MCF 10A (cell line): ENCODE measurements at regions not wholly inside any gene's neighbourhood (a gene's known extent, or its start where the extent isn't known, plus 50 kb on each side); places are given as distances from the start of the nearest gene placed in this dataset.

ENCODE experiments used
- BruUV-seq: library from RNA; stranded (reverse); fragments of 400-500 nt; replicated peaks from 2 replicates; lab custom pipeline; 2021; lab: Mats Ljungman, UMichigan
- CTCF ChIA-PET: fragments of 300-600 bp; sonication (Branson Sonifier 250); formaldehyde crosslinking; extraction: SDS; loops from one replicate; lab custom pipeline; 2021; ENCODE audit warnings: antibody characterized with exemption, inconsistent platforms; lab: Yijun Ruan, JAX
- POLR2A ChIA-PET: fragments of 300-600, 350-650 bp; sonication (Branson Sonifier 250); formaldehyde crosslinking; extraction: SDS; loops from one replicate; lab custom pipeline; 2020; ENCODE audit warnings: antibody characterized with exemption, inconsistent platforms; lab: Yijun Ruan, JAX
- DNase-seq: peaks from one replicate; pipeline ENCODE4 v3.0.0-alpha.2; 2018; ENCODE audit not compliant: unreplicated experiment
- H3K27ac Mint-ChIP-seq: one replicate; pipeline ENCODE4 v1.8.0; 2022; ENCODE audit warnings: mild to moderate bottlenecking, low read depth, mixed read lengths; ENCODE audit not compliant: unreplicated experiment
- H3K27me3 Mint-ChIP-seq: one replicate; pipeline ENCODE4 v1.8.0; 2022; ENCODE audit warnings: mixed read lengths; ENCODE audit not compliant: insufficient read depth, unreplicated experiment
- H3K36me3 Mint-ChIP-seq: one replicate; pipeline ENCODE4 v1.8.0; 2022; ENCODE audit warnings: mild to moderate bottlenecking, moderate library complexity, mixed read lengths; ENCODE audit not compliant: insufficient read depth, unreplicated experiment
- H3K4me1 Mint-ChIP-seq: one replicate; pipeline ENCODE4 v1.8.0; 2022; ENCODE audit warnings: mixed read lengths; ENCODE audit not compliant: insufficient read depth, unreplicated experiment
- H3K4me3 Mint-ChIP-seq: one replicate; pipeline ENCODE4 v1.8.0; 2022; ENCODE audit warnings: mild to moderate bottlenecking, moderate library complexity, mixed read lengths; ENCODE audit not compliant: unreplicated experiment
- H3K9me3 Mint-ChIP-seq: one replicate; pipeline ENCODE4 v1.8.0; 2022; ENCODE audit warnings: mixed read lengths; ENCODE audit not compliant: unreplicated experiment
- CTCF ChIP-seq: fragments of 200-600 bp; IDR thresholded peaks from one replicate; pipeline ENCODE4 v1.8.0; 2022; ENCODE audit warnings: antibody characterized with exemption, mild to moderate bottlenecking; ENCODE audit not compliant: unreplicated experiment
- intact Hi-C: fragments of 100-400 bp; cut with micrococcal nuclease; formaldehyde crosslinking; loops from 2 replicates; pipeline ENCODE4 v1.14.1; 2022

DNA sequence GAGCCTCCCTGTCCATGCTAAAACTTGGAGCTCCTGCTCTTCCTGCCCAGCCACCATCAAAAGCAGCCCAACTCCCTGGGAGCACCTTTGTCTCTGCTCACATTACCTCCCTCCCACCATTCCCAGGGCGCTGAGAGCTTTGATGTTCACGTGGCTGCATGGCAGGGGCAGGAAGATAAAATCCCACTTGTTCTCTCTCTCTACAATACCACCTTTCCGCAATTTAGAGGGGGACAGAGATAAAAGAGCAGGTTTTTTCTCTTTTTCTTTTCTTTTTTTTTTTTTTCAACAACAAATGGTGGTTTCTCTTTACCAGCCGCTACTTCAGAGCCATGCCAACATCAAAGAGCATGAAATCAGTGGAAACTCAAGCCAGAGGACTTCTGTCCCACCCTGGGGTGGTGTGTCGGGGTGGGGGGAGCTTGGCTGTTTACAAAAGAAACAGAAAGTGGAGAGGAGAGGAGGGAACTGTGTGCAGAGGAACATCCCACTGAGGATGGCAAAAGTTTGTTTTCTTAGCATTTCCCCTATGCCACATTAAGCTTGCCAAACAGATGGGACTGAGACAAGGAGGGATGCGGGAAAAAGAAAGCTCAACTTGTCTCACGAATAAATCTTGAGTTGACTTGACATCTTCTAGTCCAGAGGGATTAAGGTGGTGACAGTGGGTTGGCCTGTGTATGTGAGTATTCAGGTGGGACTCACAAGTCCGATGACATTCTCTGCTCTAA, 103.7 kb upstream of the NUDT4 start:
- no peaks in the 10 kb centered on the region for H3K4me1 Mint-ChIP-seq
- H3K4me3 Mint-ChIP-seq: no peak overlapping the region
- no peak overlapping the region for H3K27ac Mint-ChIP-seq
- no TSS peak for BruUV-seq
- intact Hi-C loops: no loop called here
- CTCF ChIA-PET: no interaction called here
- no peaks in the 10 kb centered on the region for H3K27me3 Mint-ChIP-seq
- DNase-seq: no peak
- H3K9me3 Mint-ChIP-seq: no peaks in the 10 kb centered on the region
- no peak for TF ChIP-seq CTCF
- peaks cover 4% of the 10 kb centered on the region for H3K36me3 Mint-ChIP-seq
- POLR2A ChIA-PET: no interaction called here

DNA sequence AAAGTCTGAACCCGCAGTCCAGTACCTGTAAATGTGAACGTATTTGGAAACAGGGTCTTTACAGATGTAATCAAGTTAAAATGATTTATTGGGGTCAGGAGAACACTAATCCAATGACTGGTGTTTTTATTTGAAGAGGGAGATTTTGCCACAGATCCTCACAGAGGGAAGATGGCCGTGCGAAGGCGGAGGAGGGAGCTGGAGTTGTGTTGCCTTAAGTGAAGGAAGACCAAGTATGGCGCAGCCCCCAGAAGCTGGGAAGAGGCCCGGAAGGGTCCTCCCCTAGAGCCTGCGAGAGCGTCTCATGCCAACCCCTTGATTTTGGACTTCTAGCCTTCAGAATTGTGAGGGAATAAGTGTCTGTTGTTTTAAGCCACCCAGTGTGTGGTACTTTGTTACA, 102.8 kb upstream of the NUDT4 start:
- no peak for DNase-seq
- Mint-ChIP-seq H3K4me3 (no peak overlapping the region), H3K27me3 (no peaks in the 10 kb centered on the region), H3K36me3 (peaks cover under 1% of the 10 kb centered on the region), H3K27ac (no peak overlapping the region), H3K9me3 (no peaks in the 10 kb centered on the region), H3K4me1 (no peaks in the 10 kb centered on the region)
- POLR2A ChIA-PET: no interaction called here
- no peak for TF ChIP-seq CTCF
- CTCF ChIA-PET: no interaction called here
- intact Hi-C loops: no loop called here
- no TSS peak for BruUV-seq

- no peak for TF ChIP-seq CTCF
- Mint-ChIP-seq H3K4me1 (no peaks in the 10 kb centered on the region), H3K27ac (no peak overlapping the region), H3K9me3 (no peaks in the 10 kb centered on the region), H3K36me3 (no peaks in the 10 kb centered on the region), H3K4me3 (no peak overlapping the region), H3K27me3 (no peaks in the 10 kb centered on the region)
- intact Hi-C loops: no loop called here
- no peak for DNase-seq
- CTCF ChIA-PET: no interaction called here
- POLR2A ChIA-PET: no interaction called here
- BruUV-seq: no TSS peak
Observed at GRCh38 chr12:93275589-93275988, 102.1 kb upstream of the NUDT4 start.

GRCh38 chr12:93279565-93280412, 97.9 kb upstream of the NUDT4 start:
- H3K4me1 Mint-ChIP-seq: no peaks in the 10 kb centered on the region
- TF ChIP-seq CTCF: no peak
- H3K4me3 Mint-ChIP-seq: no peak overlapping the region
- intact Hi-C loops: no loop called here
- no peaks in the 10 kb centered on the region for H3K27me3 Mint-ChIP-seq
- H3K9me3 Mint-ChIP-seq: no peaks in the 10 kb centered on the region
- H3K27ac Mint-ChIP-seq: no peak overlapping the region
- no TSS peak for BruUV-seq
- H3K36me3 Mint-ChIP-seq: peaks cover 6% of the 10 kb centered on the region
- CTCF ChIA-PET: interaction anchor here (0.5 kb wide), 1 partner anchor 11 kb away, joined by 3 read pairs; no protein-coding TSS in a partner anchor
- no peak for DNase-seq
- POLR2A ChIA-PET: no interaction called here
